Adrenal gland (tissue), 5 donors: ENCODE measurements at regions not wholly inside any gene's neighbourhood (a gene's known extent, or its start where the extent isn't known, plus 50 kb on each side); places are given as distances from the start of the nearest gene placed in this dataset.

Experiments used
- POLR2A ChIP-seq, 2 donors: fragments of 450-650 bp; IDR thresholded peaks; one replicate each; pipeline ENCODE4 v1.6.1; 2017; ENCODE audit warnings: antibody characterized with exemption in 2 of 2, mild to moderate bottlenecking in 2 of 2, moderate library complexity in 1 of 2
- TF ChIP-seq, protein P1 (sequence below), 6 experiments: fragments of 450-650 bp in 4 of 6; fragments of 200-600 bp in 2 of 6; sonication (generic) in 1 of 6; IDR thresholded peaks; 1 replicate in 5 of 6; 2 replicates in 1 of 6; pipeline versions ENCODE4 v1.5.1 to v1.8.0; 2016 to 2021; ENCODE audit warnings: antibody characterized with exemption in 6 of 6, mild to moderate bottlenecking in 2 of 6, moderate library complexity in 1 of 6
- donor health status: DM: no; HTN: no; CAD: no.

DNA sequence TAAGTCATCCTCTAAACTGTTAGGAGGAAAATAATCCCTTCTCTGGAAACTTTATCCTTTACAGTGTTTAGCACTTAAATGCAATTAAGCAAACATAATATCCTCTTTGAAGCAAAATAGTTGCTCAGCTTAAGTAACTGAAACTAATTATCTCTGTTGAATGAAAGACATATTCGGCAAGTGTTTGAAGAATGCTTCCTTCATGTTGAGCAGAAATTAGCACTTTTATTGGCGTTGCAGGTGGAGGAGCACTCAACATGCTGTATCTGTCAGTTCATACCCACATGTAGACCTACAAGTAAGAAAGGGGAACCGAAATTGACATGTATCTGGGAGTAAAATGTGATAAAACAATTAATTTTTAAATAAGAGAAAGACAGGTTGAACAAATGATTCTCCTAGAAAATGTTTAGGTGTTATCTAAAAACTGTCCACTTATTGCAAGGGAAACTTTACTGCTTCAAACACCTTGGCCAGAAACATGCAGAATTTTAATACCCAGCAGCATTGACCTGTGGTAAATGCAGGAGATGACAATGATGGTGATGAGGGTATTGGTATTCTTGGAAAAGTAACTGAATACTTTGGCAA lies 987.0 kb upstream of the MAP3K7 start:
- TF ChIP-seq, protein P1, sequence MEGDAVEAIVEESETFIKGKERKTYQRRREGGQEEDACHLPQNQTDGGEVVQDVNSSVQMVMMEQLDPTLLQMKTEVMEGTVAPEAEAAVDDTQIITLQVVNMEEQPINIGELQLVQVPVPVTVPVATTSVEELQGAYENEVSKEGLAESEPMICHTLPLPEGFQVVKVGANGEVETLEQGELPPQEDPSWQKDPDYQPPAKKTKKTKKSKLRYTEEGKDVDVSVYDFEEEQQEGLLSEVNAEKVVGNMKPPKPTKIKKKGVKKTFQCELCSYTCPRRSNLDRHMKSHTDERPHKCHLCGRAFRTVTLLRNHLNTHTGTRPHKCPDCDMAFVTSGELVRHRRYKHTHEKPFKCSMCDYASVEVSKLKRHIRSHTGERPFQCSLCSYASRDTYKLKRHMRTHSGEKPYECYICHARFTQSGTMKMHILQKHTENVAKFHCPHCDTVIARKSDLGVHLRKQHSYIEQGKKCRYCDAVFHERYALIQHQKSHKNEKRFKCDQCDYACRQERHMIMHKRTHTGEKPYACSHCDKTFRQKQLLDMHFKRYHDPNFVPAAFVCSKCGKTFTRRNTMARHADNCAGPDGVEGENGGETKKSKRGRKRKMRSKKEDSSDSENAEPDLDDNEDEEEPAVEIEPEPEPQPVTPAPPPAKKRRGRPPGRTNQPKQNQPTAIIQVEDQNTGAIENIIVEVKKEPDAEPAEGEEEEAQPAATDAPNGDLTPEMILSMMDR (IDR thresholded peaks at IDR 0.05) = no peak
- no peak for TF ChIP-seq POLR2A (IDR thresholded peaks at IDR 0.05)
